ENCODE measurements at regions not wholly inside any gene's neighbourhood (a gene's known extent, or its start where the extent isn't known, plus 50 kb on each side); places are given as distances from the start of the nearest gene placed in this dataset.

DNA sequence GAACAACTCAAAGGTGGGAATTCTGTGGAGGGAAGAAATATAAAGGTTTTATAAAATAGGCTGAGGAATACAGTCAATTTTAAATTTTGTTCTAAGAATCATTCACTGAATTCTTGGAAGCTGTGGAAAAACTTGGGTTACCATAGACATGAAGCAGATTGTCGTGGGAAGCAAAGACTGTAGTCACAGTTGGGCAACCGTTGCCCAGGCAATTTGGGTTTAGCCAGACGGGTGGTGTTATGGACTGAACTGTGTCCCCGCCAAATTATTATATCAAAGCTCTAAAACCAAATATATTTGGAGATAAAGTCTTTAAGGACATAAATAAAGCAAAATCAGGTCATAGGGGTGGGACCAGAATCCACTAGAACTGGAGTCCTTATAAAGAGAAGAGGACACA, 463.7 kb upstream of the CTNND2 start:
- 87% methylated on average over 4 of the region's 4 CpGs for WGBS (ENCODE audit: low lambda C conversion rate, missing lambda C conversion rate)
- no peak for DNase-seq (ENCODE audit: low spot score)

DNA sequence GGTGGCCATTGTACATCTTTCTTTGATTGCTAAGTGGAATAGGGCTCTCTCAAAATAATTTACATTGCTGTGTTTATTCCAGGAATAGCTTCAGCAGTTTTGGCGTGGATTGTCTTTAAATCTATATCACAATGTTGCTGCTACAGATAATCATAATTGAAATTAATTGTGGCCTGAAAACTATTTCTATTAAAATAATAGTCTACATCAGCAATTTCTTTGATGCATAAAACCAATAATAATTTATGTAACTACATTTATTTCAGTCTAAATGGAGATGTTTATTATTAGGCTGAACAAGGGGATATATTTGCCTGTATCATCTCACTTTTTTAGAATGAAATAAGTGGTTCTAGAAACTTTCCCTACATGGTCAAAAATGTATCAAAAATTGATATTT, 456.0 kb upstream of the CTNND2 start:
- no peak for DNase-seq (ENCODE audit: low spot score)
- no peaks in the 10 kb centered on the region for H4K20me1 ChIP-seq (ENCODE audit: insufficient read depth, poor library complexity, severe bottlenecking)
- TF ChIP-seq, protein P1, sequence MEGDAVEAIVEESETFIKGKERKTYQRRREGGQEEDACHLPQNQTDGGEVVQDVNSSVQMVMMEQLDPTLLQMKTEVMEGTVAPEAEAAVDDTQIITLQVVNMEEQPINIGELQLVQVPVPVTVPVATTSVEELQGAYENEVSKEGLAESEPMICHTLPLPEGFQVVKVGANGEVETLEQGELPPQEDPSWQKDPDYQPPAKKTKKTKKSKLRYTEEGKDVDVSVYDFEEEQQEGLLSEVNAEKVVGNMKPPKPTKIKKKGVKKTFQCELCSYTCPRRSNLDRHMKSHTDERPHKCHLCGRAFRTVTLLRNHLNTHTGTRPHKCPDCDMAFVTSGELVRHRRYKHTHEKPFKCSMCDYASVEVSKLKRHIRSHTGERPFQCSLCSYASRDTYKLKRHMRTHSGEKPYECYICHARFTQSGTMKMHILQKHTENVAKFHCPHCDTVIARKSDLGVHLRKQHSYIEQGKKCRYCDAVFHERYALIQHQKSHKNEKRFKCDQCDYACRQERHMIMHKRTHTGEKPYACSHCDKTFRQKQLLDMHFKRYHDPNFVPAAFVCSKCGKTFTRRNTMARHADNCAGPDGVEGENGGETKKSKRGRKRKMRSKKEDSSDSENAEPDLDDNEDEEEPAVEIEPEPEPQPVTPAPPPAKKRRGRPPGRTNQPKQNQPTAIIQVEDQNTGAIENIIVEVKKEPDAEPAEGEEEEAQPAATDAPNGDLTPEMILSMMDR (IDR thresholded peaks at IDR 0.05; ENCODE audit: poor library complexity) = no peak
- TF ChIP-seq EZH2phosphoT487 (IDR thresholded peaks at IDR 0.05; ENCODE audit: low read depth, severe bottlenecking, unreplicated experiment) (no peak), EZH2 (IDR thresholded peaks at IDR 0.05; ENCODE audit: borderline replicate concordance) (no peak)
- H3K79me2 ChIP-seq = no peaks in the 10 kb centered on the region
- H3K27me3 ChIP-seq = no peaks in the 10 kb centered on the region
- H3K9me3 ChIP-seq (ENCODE audit: low read depth) = no peaks in the 10 kb centered on the region
- no peak overlapping the region for H3K4me3 ChIP-seq
- H2AFZ ChIP-seq = no peak overlapping the region
- H3K27ac ChIP-seq = no peak overlapping the region
- WGBS (ENCODE audit: low lambda C conversion rate, missing lambda C conversion rate) = 83% methylated on average over 1 of the region's 1 CpG
- no peaks in the 10 kb centered on the region for H3K9me2 ChIP-seq (replicated peaks; ENCODE audit: insufficient read depth)
- H3K4me2 ChIP-seq = no peak overlapping the region
- no peaks in the 10 kb centered on the region for H3K4me1 ChIP-seq (ENCODE audit: insufficient read depth)
- H3K36me3 ChIP-seq (replicated peaks; ENCODE audit: insufficient read depth, low read depth) = no peaks in the 10 kb centered on the region

More for the DNA sequence above, 463.7 kb upstream of the CTNND2 start:
- Histone ChIP-seq H3K4me3 (no peak overlapping the region), H3K9me3 (ENCODE audit: low read depth) (no peaks in the 10 kb centered on the region), H3K9me2 (replicated peaks; ENCODE audit: insufficient read depth) (no peaks in the 10 kb centered on the region), H3K4me2 (no peak overlapping the region), H3K79me2 (no peaks in the 10 kb centered on the region), H3K36me3 (replicated peaks; ENCODE audit: insufficient read depth, low read depth) (no peaks in the 10 kb centered on the region), H3K27me3 (no peaks in the 10 kb centered on the region), H3K27ac (no peak overlapping the region), H3K4me1 (ENCODE audit: insufficient read depth) (no peaks in the 10 kb centered on the region), H2AFZ (no peak overlapping the region), H4K20me1 (ENCODE audit: insufficient read depth, poor library complexity, severe bottlenecking) (no peaks in the 10 kb centered on the region)
- TF ChIP-seq EZH2phosphoT487 (IDR thresholded peaks at IDR 0.05; ENCODE audit: low read depth, severe bottlenecking, unreplicated experiment) = no peak
- TF ChIP-seq, protein P1 (IDR thresholded peaks at IDR 0.05; ENCODE audit: poor library complexity) = no peak
- TF ChIP-seq EZH2 (IDR thresholded peaks at IDR 0.05; ENCODE audit: borderline replicate concordance) = no peak

DNA sequence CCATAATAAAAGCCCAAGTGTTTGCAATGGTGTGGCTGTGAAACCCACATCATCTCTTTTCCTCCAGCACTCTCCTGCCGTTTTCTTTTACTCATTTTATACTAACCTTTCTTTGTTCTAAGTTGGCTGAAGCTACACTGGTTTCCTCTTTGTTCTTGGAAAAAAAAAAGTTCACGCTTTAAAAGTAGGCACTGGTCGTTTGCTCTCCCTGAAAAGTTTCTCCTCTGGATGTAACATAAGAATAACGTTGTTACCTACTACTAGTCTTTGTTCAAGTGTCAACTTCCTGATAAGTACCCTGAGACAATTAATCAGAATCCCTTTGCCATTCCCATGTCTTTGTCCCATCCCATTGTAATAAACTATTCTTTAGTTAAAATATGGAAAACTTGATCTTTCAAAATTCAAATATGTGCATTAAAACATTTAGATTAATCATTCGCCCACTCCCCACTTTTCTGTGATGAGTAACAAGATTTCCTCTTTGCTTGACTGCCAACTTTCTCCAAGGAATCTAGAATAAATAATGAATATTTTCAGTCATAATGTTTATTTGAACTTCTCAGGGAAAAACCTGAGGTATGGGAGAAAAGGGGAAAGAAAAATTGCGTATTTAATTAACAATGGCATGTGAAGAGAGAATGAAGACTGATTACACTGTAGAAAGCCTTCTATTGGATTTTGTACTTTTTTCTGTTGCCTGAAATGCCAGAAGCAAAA, 454.3 kb upstream of the CTNND2 start:
- H3K9me2 ChIP-seq (replicated peaks; ENCODE audit: insufficient read depth) = no peaks in the 10 kb centered on the region
- H3K9me3 ChIP-seq (ENCODE audit: low read depth) = no peaks in the 10 kb centered on the region
- WGBS (ENCODE audit: low lambda C conversion rate, missing lambda C conversion rate) = 78% methylated on average over 6 of the region's 6 CpGs
- H3K4me3 ChIP-seq = no peak overlapping the region
- no peak for DNase-seq (ENCODE audit: low spot score)
- H3K79me2 ChIP-seq = no peaks in the 10 kb centered on the region
- no peaks in the 10 kb centered on the region for H3K4me1 ChIP-seq (ENCODE audit: insufficient read depth)
- H3K27ac ChIP-seq = no peak overlapping the region
- H3K27me3 ChIP-seq = no peaks in the 10 kb centered on the region
- no peaks in the 10 kb centered on the region for H3K36me3 ChIP-seq (replicated peaks; ENCODE audit: insufficient read depth, low read depth)
- no peaks in the 10 kb centered on the region for H4K20me1 ChIP-seq (ENCODE audit: insufficient read depth, poor library complexity, severe bottlenecking)
- no peak overlapping the region for H3K4me2 ChIP-seq
- no peak for TF ChIP-seq EZH2 (IDR thresholded peaks at IDR 0.05; ENCODE audit: borderline replicate concordance)
- TF ChIP-seq EZH2phosphoT487 (IDR thresholded peaks at IDR 0.05; ENCODE audit: low read depth, severe bottlenecking, unreplicated experiment) = no peak
- TF ChIP-seq, protein P1 (IDR thresholded peaks at IDR 0.05; ENCODE audit: poor library complexity) = no peak
- H2AFZ ChIP-seq = no peak overlapping the region

Data from hepatocyte (in vitro differentiated cells).